Fibroblast of mammary gland (primary cell): ENCODE measurements at regions not wholly inside any gene's neighbourhood (a gene's known extent, or its start where the extent isn't known, plus 50 kb on each side); places are given as distances from the start of the nearest gene placed in this dataset.

Source experiments
- DNase-seq: peaks from one replicate; pipeline ENCODE4 v3.0.0-alpha.2; 2010; ENCODE audit warnings: low read depth
- H3K4me3 ChIP-seq: 2 replicates; pipeline ENCODE4 v1.5.1; 2011; ENCODE audit warnings: low read depth, mild to moderate bottlenecking, low read length, moderate library complexity; ENCODE audit not compliant: control insufficient read depth
- CTCF ChIP-seq: conservative IDR thresholded peaks from 2 replicates; pipeline ENCODE4 v1.5.1; 2011; ENCODE audit warnings: low read depth, low read length, inconsistent platforms; ENCODE audit not compliant: control insufficient read depth, insufficient read depth

GRCh38 chr11:45061641-45062040 is 84.8 kb upstream of the PRDM11 start:
- no peak for TF ChIP-seq CTCF
- no peak for DNase-seq
- H3K4me3 ChIP-seq: no peak overlapping the region

- no peak for DNase-seq
- H3K4me3 ChIP-seq: no peak overlapping the region
- no peak for TF ChIP-seq CTCF
Observed at GRCh38 chr11:45062115-45062514, 84.3 kb upstream of the PRDM11 start.

- no peak for TF ChIP-seq CTCF
- no peak for DNase-seq
- H3K4me3 ChIP-seq: no peak overlapping the region
Observed at GRCh38 chr11:45062974-45063635, 83.3 kb upstream of the PRDM11 start.

GRCh38 chr11:45063669-45064068 is 82.8 kb upstream of the PRDM11 start:
- DNase-seq: no peak
- TF ChIP-seq CTCF: no peak
- no peak overlapping the region for H3K4me3 ChIP-seq

GRCh38 chr11:45067966-45068365 is 78.5 kb upstream of the PRDM11 start:
- no peak for DNase-seq

GRCh38 chr11:45071232-45071631 is 75.2 kb upstream of the PRDM11 start:
- no peak for DNase-seq
- no peak overlapping the region for H3K4me3 ChIP-seq
- no peak for TF ChIP-seq CTCF

More at GRCh38 chr11:45067966-45068365, 78.5 kb upstream of the PRDM11 start:
- no peak for TF ChIP-seq CTCF
- no peak overlapping the region for H3K4me3 ChIP-seq

GRCh38 chr11:45073685-45074141 is 72.7 kb upstream of the PRDM11 start:
- no peak for DNase-seq
- no peak overlapping the region for H3K4me3 ChIP-seq
- TF ChIP-seq CTCF: no peak
